CD4-positive, alpha-beta T cell treated with Interleukin-12 subunit alpha and Interleukin-12 subunit beta, for 1 hour (primary cell): ENCODE measurements at regions not wholly inside any gene's neighbourhood (a gene's known extent, or its start where the extent isn't known, plus 50 kb on each side); places are given as distances from the start of the nearest gene placed in this dataset.

Experiments used
- DNase-seq: peaks from one replicate; pipeline ENCODE4 v3.0.0-alpha.2; 2020

DNA sequence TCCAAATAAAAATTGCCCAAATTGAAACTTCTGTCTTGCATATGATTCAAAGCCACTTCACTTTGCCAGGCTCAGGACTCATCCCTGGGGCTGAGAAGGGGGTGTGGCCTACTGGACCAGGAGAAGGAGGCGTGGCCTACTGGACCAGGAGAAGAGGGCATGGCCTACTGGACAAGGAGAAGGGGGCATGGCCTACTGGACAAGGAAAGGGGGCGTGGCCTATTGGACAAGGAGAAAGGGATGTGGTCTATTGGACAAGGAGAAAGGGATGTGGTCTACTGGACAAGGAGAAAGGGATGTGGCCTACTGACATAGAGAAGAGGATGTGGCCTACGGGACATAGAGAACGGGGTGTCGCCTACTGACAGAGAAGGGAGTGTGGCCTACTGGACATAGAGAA, 405.3 kb downstream of the RRAGC start:
- no peak for DNase-seq

DNA sequence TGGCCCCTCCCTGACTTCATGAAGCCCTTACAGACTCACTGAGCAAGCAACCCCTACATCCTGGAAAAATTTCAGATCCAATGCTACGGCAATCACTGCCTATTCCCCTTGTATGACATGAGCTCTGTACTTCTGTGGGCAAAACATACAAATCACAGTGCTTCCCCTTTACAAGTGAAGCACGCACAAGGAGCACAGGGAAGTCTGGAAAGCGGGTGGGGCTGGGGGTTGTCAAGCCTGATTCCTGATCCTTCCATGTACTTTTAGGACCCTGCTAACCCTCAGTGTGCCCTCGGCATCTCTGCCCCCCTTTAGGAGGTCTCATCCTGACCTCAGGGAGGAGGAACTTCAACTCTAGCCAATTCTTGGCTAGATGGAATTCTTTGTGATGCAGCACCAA, 405.7 kb upstream of the POU3F1 start:
- no peak for DNase-seq

DNA sequence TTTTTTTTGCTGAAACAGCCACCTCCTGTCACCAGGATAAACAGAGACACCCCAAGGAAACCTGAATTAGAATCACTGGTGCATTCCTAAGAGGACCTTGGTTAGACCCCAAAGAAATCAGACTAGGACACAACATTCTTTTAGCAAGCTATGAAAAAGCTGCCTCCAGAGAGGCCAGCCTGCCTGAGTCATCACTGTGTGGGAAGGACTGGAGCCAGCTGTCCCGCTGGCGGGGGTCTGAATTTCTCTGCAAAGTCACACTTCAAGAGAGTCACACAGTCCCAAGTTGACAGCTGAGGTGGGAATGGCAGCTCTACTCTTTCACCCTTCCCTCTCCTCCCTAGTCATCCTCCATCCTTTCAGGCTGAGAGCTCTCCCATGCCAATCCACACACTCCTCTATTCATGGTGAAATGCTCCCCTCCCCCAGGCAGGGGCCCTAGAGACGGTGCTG, 405.0 kb upstream of the POU3F1 start:
- no peak for DNase-seq

- DNase-seq, result no peak
Measured at GRCh38 chr1:38448893-38449292, 402.3 kb upstream of the POU3F1 start.

- DNase-seq, result no peak
Measured at GRCh38 chr1:38446936-38447335, 400.3 kb upstream of the POU3F1 start.

- DNase-seq, result no peak
Measured at GRCh38 chr1:38444770-38445442, 398.3 kb upstream of the POU3F1 start.

DNA sequence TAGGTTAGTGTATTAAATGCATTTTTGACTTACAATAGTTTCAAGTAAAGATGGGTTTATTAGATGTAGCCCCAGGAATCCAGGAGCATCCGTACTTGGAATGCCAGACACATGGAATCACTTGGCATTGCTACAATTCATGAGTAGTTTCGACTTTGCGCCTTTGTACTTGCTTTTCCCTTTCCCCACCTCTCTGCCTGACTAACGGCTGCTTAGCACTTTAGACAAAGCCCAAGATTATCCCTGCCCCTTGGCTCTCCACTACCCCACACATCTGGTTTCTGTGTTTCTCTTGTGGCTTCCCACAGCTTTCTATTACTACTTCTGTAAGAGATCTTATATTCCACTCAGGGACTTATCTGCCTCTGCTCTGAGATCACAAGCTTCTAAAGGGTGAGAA, 397.7 kb upstream of the POU3F1 start:
- no peak for DNase-seq

DNA sequence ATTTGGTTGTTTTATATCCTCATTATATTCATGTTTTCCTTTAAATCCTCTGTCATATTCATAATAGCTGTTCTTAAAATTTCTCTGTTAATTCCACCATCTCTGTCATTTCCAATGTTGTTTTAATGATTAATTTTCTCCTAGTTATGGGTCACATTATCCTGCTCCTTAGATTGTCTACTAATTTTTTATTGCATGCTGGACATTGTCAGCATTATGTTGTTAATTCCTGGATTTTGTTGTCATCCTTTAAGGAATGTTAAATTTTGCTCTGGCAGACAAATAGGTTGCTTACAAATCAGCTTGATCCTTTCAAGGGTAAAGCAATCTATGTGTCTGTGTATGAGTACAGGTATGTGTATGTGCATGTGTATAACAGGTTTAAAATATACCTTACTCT, 393.8 kb upstream of the POU3F1 start:
- DNase-seq, result no peak

- DNase-seq, result no peak
Measured at GRCh38 chr1:38436749-38437148, 390.2 kb upstream of the POU3F1 start.

GRCh38 chr1:38436006-38436405, 389.4 kb upstream of the POU3F1 start:
- no peak for DNase-seq

DNA sequence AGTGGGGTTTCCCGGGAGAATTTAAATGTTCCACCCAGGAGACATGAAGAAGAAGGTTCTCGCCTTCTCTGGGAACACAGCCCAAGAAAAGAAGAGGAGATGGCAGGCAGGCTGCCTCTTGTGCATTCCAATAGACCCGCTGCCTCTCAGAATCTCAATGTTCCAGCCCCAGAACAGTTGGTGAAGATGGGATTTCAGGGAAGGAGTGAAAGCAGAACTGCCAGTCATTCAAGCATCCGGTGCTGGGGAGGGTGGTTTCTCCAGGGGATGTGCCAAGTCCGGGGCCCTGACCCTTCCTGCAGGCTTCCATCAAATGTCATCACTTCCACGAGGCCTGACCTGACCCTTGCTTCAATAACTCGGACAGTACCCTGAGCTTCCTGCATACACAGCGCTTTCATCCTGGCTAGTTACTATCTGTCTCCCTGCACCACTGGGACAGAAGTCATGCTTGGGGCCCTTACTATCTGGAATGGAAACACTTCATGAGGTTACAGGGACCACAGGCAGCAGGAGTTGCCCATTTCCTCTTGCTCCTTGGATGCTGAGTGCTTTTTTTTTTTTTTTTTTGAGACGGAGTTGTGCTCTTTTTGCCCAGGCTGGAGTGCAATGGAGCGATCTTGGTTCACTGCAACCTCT, 386.6 kb upstream of the POU3F1 start:
- DNase-seq, result no peak

GRCh38 chr1:38431535-38432376, 385.2 kb upstream of the POU3F1 start:
- no peak for DNase-seq

GRCh38 chr1:38430949-38431348, 384.4 kb upstream of the POU3F1 start:
- DNase-seq, result no peak

DNA sequence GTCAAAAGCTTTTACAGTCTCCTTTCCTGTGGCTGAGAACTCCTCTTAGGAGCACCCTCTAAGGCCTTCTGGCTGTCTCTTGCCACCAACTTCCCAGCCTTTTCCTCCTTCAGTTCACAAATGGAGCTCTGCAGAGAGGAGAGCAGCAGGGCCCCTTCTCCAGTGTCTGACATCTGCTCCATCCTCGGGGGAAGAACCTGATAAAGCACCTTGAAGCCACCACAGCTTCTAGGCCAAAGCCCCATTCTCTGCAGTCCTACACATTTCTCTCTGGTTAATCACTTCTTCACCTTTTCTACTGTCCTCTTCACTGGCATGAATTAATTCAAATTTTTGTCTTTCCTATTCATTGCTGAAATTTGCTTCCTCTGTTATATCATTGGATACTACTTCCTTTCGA, 378.1 kb upstream of the POU3F1 start:
- DNase-seq, result no peak

DNA sequence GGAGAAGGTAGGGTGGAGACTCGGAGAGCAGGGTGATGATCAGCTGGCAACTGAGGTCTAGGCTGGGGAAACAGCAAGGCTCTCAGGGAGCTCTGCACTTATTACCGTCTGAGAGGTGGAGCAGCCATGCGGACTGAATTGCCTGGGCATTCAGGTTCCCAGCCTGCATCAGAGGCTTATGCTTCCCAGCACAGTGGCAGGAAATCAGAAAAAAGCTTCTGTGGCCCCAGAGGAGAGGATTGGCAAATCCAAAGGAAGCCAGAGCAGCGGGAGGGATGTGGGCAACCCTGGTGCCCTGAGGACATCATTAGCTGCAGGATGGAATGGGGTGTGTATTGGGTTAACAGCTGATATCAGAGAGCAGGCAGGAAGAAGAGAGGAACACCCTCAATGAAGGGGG, 374.1 kb upstream of the POU3F1 start:
- DNase-seq, result no peak

- no peak for DNase-seq
Measured at GRCh38 chr1:38418195-38419030, 371.8 kb upstream of the POU3F1 start.

- no peak for DNase-seq
Measured at GRCh38 chr1:38403667-38404066, 357.1 kb upstream of the POU3F1 start.

GRCh38 chr1:38402230-38402815, 355.7 kb upstream of the POU3F1 start:
- no peak for DNase-seq

DNA sequence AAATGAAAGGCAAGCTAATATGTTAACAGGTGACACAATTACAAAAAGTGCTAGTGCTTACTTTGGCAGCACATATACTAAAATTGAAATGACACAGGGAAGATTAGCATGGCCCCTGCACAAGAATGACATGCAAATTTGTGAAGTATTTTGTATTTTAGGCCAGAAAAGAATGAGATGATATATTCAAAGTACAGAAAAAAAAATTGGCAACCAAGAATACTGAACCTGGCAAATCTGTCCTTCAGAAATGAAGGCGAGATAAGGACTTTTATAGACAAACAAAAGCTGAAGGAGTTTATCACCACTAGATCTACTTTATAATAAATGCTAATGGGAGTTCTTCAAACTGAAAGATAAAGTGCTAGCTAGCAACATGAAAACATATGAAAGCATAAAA, 350.0 kb upstream of the POU3F1 start:
- DNase-seq, result no peak

DNA sequence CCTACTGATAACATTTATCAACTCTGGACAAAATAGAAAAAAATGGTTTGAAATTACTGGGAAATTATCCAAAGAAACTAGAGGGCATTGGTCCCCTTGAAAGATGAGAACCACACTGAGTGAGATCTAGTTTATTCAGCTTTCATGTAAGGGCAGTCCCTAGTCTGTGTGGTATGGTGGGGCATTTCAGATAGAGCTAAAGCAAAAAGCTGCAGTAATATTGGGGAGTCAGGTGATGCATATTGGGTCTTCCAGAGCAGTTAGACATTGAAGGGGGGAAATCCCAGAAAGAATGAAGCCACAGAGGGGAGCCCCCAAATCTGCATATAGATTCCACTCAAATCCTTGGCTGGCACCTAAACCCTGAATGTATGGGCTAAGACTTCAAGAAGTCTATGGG, 347.7 kb upstream of the POU3F1 start:
- no peak for DNase-seq

DNA sequence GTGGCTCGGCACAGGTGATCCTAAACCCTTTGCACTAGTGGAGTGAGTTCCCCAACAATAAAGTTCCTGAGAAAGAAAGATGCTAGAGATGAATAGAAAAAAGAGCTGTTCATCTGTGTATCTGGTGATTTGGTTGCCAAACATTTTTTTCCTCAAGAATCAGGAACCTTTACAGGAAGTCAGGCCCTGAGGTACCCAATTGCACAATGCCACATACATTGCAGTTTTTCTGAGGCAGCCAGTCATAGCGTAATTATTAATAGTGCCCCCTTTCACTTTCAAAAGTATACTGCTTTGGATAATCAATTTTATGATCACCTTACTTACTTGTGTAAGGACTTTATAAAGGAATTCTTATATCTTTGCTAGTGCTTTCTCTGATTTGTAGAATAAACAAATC, 346.3 kb upstream of the POU3F1 start:
- DNase-seq, result no peak

DNA sequence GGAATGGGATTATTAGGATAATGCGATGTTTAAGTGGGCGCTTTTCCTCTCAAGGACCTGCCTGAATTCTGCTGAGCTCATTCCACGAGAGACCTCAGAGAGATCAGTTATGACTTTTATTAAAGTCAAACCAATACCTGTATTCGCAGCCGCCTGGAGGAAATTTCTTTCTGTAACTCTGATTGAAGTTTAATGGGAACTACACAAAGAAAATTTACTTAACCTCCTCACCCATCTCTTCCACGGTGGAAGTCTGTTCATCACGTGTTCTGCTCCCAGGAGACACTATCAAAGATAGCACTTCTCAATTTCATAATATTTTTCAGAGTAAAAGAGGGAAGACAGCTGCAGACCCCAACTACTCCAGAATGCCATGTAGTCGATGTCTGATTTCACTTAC, 334.7 kb upstream of the POU3F1 start:
- no peak for DNase-seq

DNA sequence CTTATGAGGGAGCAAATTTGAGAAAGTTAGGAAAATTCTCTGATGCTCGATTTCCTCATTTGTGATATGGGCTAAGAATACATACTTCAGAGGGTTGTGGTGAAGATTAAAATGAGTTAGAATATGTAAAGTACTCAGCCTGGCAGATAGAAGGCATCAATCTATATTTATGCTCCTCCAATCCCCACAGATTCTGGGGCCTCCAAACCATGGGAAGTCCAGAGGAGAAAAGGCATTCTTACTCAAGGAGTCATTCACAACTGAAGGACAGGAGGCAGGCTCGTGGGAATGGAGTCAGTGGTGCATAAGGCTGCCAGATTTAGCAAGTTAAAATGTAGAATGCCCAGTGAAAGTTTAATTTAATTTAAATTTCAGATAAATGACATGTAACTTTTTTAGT, 330.0 kb upstream of the POU3F1 start:
- no peak for DNase-seq
